T-helper 17 cell (primary cell): ENCODE measurements at regions not wholly inside any gene's neighbourhood (a gene's known extent, or its start where the extent isn't known, plus 50 kb on each side); places are given as distances from the start of the nearest gene placed in this dataset.
A peak's percentile ranks its signal among the peaks of the same experiment; 100 is the strongest.
"Not testable (repeated sequence)": the region's sequence is repeated elsewhere in the genome, so short reads cannot be mapped to it uniquely, and the experiment has no call there.

Experiments used
- ATAC-seq: fragments of 150-1000 bp; cut with Tn5 transposase; 2 replicates; pipeline ENCODE4 v1.10.0; 2021; ENCODE audit warnings: mild to moderate bottlenecking, moderate library complexity
- DNase-seq, 3 donors: peaks; one replicate each; pipeline versions ENCODE4 v3.0.0 to v3.0.0-alpha.2; 2020 to 2021
- H3K9me3 ChIP-seq: one replicate; pipeline ENCODE4 v1.7.0; 2013; ENCODE audit warnings: low read length, mild to moderate bottlenecking; ENCODE audit not compliant: control insufficient read depth, poor library complexity, severe bottlenecking
- H3K27ac Mint-ChIP-seq: one replicate; pipeline ENCODE4 v1.8.0; 2022; ENCODE audit warnings: mild to moderate bottlenecking, moderate library complexity, mixed read lengths
- H3K27me3 Mint-ChIP-seq: one replicate; pipeline ENCODE4 v1.8.0; 2022; ENCODE audit warnings: mixed read lengths
- H3K36me3 Mint-ChIP-seq: one replicate; pipeline ENCODE4 v1.8.0; 2022; ENCODE audit warnings: low read depth, mixed read lengths
- H3K4me1 Mint-ChIP-seq: one replicate; pipeline ENCODE4 v1.8.0; 2022; ENCODE audit warnings: mild to moderate bottlenecking, mixed read lengths
- H3K4me3 Mint-ChIP-seq: one replicate; pipeline ENCODE4 v1.8.0; 2022; ENCODE audit warnings: mild to moderate bottlenecking, moderate library complexity, mixed read lengths

DNA sequence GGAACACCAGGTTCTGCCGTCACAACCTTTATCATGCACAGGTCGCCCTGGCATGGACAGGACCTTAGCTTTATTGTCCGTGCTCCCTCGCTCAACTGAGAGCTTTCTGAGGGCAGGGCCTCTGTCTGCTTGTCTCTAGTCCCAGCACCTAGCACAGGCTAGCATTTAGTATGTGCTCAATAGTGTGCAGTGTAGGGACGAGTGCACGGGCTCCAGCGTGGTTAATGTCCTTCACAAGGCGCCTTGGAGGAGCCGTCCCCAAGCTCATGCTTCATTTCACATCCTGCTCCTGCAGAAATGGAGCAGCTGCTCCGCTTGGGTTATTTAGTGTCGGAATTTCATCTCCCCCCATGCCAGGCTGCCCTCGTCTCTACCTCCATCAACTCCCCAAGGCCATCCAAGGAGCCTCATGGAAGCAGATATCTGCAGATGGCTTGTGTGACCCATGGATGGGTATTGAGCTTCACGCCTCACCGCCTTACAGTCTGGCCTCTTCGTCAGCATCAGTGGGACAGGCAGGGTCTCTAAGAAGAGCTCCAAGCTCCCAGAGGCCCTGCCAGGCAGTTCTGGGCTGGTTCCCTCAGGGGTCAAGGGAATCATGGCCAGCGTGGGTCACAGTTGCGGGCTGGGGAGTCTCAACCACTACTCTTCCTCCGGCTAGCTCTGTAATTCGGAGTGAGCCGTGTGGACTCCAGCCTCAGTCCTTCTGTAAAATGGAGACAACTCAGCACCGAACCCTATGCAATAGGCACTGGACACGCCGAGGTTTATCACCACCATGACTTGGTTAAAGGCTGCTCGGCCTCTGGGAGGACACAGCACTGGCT is 60.8 kb upstream of the APCDD1L start:
- DNase-seq (no peak), ATAC-seq (no peak)
- Mint-ChIP-seq H3K4me1 (peaks cover 2% of the 10 kb centered on the region), H3K27me3 (peaks cover 55% of the 10 kb centered on the region), H3K4me3 (no peak overlapping the region), H3K36me3 (no peaks in the 10 kb centered on the region), H3K27ac (no peak overlapping the region)
- H3K9me3 ChIP-seq: no peaks in the 10 kb centered on the region

DNA sequence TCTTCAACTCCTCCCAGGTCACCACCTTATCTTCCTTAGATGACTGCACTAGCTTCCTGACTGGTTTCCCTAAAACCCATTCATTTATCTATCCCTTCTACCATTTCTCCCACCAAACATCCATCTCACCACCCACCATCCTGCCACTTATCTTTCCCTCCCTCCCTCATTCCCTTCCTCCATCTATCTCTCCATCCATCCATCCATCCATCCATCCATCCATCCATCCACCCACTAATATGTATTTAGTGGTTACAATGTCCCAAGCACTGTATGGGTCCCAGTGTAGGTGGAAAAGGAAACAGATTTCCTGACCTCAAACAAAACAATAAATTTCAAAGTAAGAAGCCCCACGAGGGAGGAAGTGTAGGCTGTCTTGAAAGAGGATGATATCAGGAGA is 59.3 kb upstream of the APCDD1L start:
- no peak for ATAC-seq
- peaks cover 2% of the 10 kb centered on the region for H3K4me1 Mint-ChIP-seq
- no peaks in the 10 kb centered on the region for H3K36me3 Mint-ChIP-seq
- no peaks in the 10 kb centered on the region for H3K9me3 ChIP-seq
- H3K27ac Mint-ChIP-seq: peak overlapping the region; percentile 47
- H3K27me3 Mint-ChIP-seq: peaks cover 62% of the 10 kb centered on the region
- H3K4me3 Mint-ChIP-seq: no peak overlapping the region
- no peak for DNase-seq

DNA sequence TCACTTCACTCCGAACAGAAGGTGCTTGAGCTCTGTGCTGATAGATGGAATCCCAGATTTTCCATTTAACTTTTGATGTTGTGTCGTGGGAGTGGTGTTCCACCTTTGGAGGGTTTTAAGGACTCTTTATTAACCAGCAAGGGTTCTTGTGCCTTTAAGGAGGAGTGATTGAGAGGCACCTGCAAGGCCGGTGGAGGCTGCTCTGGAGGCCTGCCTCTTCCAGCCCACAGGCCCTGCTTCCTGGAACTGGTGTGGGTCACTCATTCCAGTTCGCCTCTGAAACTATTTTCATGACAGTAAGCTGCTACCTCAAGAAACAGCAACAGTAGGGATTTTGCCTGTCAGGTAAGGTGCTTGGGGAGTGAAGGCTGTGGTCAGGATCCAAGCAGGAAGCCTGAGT is 58.8 kb upstream of the APCDD1L start:
- H3K36me3 Mint-ChIP-seq: no peaks in the 10 kb centered on the region
- peaks cover 62% of the 10 kb centered on the region for H3K27me3 Mint-ChIP-seq
- H3K9me3 ChIP-seq: no peaks in the 10 kb centered on the region
- no peak overlapping the region for H3K4me3 Mint-ChIP-seq
- ATAC-seq (no peak), DNase-seq (no peak)
- H3K27ac Mint-ChIP-seq: no peak overlapping the region
- peaks cover 2% of the 10 kb centered on the region for H3K4me1 Mint-ChIP-seq

DNA sequence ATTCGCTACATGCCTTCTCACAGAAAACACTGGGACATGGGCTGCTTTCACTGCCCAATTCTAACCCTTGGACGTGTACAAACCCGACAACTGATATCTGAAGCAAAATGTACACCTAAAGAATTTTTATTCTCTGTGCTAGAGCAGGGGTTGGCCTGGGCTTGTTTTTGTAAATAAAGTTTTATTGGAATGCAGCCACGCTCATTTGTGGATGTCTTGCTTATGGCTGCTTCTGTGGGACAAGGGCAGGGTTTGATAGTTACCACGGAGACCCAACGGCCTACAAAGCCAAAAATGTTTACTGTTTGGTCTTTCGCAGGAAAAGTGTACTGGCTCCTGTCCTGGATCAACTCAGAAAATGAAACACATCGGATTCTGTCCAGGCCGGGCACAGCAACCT is 58.1 kb upstream of the APCDD1L start:
- Mint-ChIP-seq H3K27ac (no peak overlapping the region), H3K4me1 (peaks cover 2% of the 10 kb centered on the region), H3K4me3 (no peak overlapping the region), H3K27me3 (peaks cover 56% of the 10 kb centered on the region), H3K36me3 (no peaks in the 10 kb centered on the region)
- DNase-seq (no peak), ATAC-seq (no peak)
- H3K9me3 ChIP-seq: no peaks in the 10 kb centered on the region

DNA sequence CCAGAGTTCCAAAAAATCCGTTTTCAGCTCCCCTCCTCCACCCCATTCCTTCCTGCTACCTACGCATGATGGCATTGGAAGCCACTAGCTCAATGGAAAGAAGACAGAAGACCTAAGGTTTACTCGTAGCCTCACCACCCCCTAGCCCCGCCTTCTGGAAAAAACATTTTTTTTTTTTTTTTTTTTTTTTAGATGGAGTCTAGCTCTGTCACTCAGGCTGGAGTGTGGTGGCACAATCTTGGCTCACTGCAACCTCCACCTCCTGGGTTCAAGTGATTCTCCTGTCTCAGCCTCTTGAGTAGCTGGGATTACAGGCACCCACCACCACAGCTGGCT is 57.2 kb upstream of the APCDD1L start:
- H3K4me3 Mint-ChIP-seq, DNase-seq, H3K36me3 Mint-ChIP-seq, ATAC-seq, H3K27ac Mint-ChIP-seq, H3K4me1 Mint-ChIP-seq, H3K9me3 ChIP-seq: not testable (repeated sequence)
- peaks cover 55% of the 10 kb centered on the region for H3K27me3 Mint-ChIP-seq

DNA sequence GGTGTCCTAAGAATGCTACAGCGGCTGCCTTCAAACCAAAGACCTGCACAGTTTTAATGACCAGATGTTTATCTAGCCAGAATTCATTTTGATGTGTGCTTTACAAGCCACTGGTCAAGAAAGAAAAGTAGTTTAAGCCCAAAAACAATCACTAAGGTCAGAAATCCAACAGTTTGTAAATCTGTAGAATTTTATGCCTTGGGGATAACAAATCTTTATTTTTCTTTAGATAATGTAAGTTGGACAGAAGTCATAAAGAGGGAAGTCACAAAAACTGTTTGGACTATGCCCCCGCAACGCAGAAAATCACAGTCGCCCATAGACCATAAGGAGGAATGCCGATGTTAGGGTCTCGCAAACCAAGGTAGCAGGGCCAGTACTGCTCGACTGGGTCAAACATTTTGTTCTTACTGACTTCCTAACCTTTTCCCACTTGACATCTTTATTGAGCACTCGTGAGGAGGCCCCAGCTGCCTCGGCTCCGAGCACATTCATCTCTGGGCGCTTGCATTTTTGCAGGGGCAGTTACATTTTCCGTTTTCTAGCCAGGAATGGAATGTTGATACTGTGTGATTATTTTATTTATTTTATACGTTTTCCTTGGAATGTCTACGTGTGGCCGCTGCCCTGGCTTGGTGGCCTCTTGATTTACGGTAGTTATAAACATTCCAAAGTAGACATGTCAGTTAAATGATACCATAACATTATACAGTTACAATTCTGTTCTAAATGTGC is 56.7 kb upstream of the APCDD1L start:
- ATAC-seq (no peak), DNase-seq (no peak)
- Mint-ChIP-seq H3K27ac (no peak overlapping the region), H3K4me1 (peaks cover 5% of the 10 kb centered on the region), H3K4me3 (no peak overlapping the region), H3K27me3 (peaks cover 54% of the 10 kb centered on the region), H3K36me3 (no peaks in the 10 kb centered on the region)
- H3K9me3 ChIP-seq: no peaks in the 10 kb centered on the region

DNA sequence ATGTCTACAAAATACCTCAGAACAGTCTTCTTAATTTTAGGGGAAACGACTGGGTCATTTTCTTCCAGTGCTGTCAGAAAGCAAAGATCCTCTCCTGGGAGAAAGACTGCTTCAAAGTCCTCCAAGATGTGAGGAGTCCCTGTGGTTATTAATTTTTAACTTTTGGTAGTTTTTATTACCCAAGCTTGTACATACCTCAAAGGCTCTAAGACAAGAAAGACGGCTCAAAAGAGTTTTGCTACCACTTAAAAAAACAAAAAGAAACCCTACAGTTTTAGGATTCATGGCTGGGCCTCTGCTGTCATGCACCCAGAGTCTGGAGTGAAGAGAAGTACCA is 56.1 kb upstream of the APCDD1L start:
- H3K27ac Mint-ChIP-seq: no peak overlapping the region
- DNase-seq: no peak

DNA sequence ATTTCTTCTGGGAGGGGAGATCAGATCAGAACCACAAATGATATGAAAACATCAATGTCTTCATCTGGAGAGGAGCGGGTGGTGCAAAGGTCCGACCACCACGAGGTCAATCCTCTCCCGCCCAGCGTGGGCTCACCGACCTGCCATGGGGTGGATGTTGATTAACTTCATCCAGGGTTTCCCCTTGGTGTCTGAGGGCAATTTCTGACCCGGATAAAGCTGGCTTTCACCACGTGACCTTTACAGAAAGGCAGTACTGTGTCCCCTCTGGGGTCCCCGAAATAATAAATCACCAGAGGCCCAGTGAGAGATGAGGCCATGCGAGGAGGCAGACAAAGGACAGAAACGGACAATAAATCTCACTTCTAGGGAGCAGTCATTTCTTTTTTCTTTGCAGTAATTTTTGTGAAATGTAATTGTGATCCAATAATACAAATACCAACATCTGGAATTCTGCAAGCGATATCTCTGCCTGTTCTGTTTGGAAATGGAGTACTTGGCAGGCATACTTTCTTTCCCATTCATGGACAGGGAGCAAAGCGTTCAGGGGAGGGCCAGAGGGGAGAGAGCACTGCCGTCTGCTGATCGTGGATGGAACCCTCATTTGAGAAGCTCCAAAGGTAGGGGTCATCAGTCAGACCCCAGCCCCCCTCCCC is 55.1 kb upstream of the APCDD1L start:
- ATAC-seq: no peak
- Mint-ChIP-seq H3K36me3 (no peaks in the 10 kb centered on the region), H3K4me1 (peaks cover 5% of the 10 kb centered on the region), H3K27me3 (peaks cover 49% of the 10 kb centered on the region), H3K27ac (no peak overlapping the region), H3K4me3 (no peak overlapping the region)
- H3K9me3 ChIP-seq: no peaks in the 10 kb centered on the region
- DNase-seq: no peak

More for the DNA sequence above, 56.1 kb upstream of the APCDD1L start:
- ATAC-seq: no peak
- peaks cover 5% of the 10 kb centered on the region for H3K4me1 Mint-ChIP-seq
- H3K4me3 Mint-ChIP-seq: no peak overlapping the region
- no peaks in the 10 kb centered on the region for H3K36me3 Mint-ChIP-seq
- peaks cover 54% of the 10 kb centered on the region for H3K27me3 Mint-ChIP-seq
- H3K9me3 ChIP-seq: no peaks in the 10 kb centered on the region

DNA sequence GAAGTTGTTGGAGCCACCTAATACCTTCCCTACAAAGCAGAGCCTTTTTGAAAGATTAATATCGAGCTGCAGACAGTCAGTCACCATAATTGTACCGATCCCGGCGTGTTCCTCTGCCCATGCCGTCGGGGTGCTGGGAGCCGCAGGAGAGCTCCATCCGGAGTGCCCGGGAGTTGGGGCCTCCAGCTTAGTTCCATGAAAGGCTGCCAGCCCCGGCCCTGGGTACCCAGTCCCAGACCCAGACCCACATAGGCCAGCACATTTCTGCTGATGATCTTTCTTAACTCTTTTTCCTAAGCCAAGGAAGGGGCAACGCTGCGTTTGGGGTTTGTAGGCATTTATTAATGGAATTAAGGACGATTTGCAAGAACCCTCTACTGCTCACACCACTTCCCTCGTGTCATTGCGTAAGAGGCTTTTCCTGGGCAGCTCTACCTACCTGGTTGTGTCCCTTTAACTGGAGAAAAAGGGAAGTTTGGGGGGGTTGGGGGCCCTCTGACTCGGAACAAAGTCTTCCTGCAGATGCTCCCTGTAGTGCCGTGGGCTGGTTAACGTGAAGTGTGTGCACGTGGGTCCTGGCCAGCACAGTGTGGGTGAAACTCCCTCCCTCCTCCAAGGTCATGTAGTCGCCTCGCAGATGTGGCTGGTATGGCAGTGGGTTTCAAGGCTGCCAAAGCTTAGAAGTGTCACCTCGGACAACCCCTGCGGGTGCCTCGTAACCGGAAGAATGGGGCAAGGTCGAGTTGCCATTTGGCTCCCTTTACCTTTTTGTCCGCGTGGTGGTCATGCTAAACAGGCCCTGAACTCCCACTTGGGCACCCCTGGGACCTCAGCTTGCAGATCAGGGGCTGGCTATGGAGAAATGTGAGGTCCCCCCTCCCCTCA is 54.3 kb upstream of the APCDD1L start:
- Mint-ChIP-seq H3K36me3 (no peaks in the 10 kb centered on the region), H3K4me1 (peaks cover 2% of the 10 kb centered on the region), H3K4me3 (no peak overlapping the region), H3K27me3 (peaks cover 42% of the 10 kb centered on the region), H3K27ac (no peak overlapping the region)
- ATAC-seq (no peak), DNase-seq (no peak)
- H3K9me3 ChIP-seq: no peaks in the 10 kb centered on the region

DNA sequence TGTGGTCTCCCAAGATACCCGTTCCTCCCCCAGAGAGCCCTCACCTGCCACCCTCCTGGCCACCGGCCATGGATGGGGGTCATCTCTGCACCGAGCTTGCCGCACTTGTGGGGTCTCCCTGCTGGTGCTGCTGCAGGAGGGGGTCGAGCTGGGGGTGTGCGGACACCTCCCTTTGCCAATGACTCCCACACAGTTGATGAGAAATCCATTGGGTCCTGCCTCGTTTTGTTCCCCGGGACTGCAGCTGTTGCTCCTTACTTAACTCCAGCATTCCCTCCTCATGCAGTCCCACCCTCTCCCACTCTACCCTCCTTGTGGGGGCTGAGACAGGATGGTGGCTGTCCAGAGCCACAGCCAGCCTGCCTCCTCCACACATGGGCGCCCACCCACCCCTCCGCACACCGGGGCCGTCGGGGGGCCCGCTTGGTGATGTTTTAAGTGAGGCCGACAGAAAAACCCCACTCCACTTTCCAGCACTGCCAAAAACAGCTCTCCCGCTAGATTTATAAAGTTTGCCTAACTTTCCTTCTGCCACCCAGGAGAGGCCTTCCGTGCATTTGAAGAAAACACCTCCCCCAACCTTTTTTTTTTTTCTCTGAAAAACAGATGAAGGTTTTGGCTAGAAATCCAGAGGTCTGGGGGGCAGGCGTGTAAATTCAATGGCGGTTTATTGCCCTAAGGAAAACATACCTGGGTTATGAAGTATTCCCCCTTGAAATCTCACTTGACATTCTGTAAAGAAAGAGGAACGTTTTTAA is 53.5 kb upstream of the APCDD1L start:
- Mint-ChIP-seq H3K36me3 (no peaks in the 10 kb centered on the region), H3K27ac (no peak overlapping the region), H3K4me3 (no peak overlapping the region), H3K27me3 (peaks cover 34% of the 10 kb centered on the region), H3K4me1 (peaks cover 2% of the 10 kb centered on the region)
- ATAC-seq: no peak
- no peaks in the 10 kb centered on the region for H3K9me3 ChIP-seq
- DNase-seq: no peak

DNA sequence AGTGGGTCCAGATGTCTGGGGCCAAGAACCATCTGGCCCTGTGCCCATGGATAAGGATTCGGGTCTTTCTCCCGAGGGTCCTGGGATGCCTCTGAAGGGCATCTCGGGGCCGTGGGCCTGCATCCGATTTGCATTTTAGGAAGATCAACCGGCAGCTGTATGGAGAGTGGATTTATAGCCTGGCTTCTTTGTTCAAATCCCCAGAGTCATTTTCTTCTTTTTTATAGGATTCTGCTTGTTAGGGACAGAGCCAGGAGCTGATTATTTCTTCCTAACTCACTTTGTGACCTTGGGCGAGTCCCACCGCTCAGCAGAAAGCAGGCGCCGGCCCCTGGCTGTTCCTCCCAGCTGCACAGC is 52.9 kb upstream of the APCDD1L start:
- H3K9me3 ChIP-seq: no peaks in the 10 kb centered on the region
- no peak overlapping the region for H3K27ac Mint-ChIP-seq
- no peaks in the 10 kb centered on the region for H3K36me3 Mint-ChIP-seq
- peaks cover 2% of the 10 kb centered on the region for H3K4me1 Mint-ChIP-seq
- no peak for ATAC-seq
- H3K27me3 Mint-ChIP-seq: peaks cover 29% of the 10 kb centered on the region
- DNase-seq: no peak
- peak overlapping the region; percentile 33 for H3K4me3 Mint-ChIP-seq

DNA sequence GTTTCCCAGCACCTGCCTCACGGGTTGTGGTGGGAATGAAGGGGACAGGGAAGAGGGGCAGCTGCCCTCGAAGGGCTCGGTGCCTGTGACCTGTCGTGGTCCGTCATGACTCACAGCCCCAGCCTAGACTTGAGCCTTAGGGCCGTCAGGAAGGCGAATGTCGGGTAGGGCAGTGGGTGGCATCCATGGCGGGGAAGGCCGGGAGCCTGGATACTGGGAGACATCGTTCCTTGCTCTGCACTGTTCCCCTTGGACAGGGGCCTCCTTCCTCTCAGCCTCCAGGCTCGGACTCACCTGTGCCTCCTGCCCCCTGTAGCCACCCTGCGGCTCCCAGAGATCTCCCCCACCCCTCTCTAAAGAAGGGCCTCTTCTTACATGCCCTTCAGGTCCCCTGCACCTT is 52.2 kb upstream of the APCDD1L start:
- peaks cover 29% of the 10 kb centered on the region for H3K27me3 Mint-ChIP-seq
- peak overlapping the region; percentile 17 for H3K27ac Mint-ChIP-seq
- no peaks in the 10 kb centered on the region for H3K9me3 ChIP-seq
- peaks cover 2% of the 10 kb centered on the region for H3K4me1 Mint-ChIP-seq
- ATAC-seq (no peak), DNase-seq (no peak)
- H3K4me3 Mint-ChIP-seq: no peak overlapping the region
- no peaks in the 10 kb centered on the region for H3K36me3 Mint-ChIP-seq
